Astrocyte (in vitro differentiated cells and primary cell): ENCODE measurements at regions not wholly inside any gene's neighbourhood (a gene's known extent, or its start where the extent isn't known, plus 50 kb on each side); places are given as distances from the start of the nearest gene placed in this dataset.

Experiments used
- CTCF ChIP-seq: IDR thresholded peaks from 2 replicates; pipeline ENCODE4 v1.5.1; 2011; ENCODE audit warnings: low read depth, mild to moderate bottlenecking, inconsistent platforms, low read length, moderate library complexity; ENCODE audit not compliant: insufficient read depth
- EZH2 ChIP-seq: IDR thresholded peaks from 2 replicates; pipeline ENCODE4 v1.6.1; 2012; ENCODE audit warnings: mild to moderate bottlenecking, low read length, inconsistent platforms; ENCODE audit not compliant: insufficient read depth

GRCh38 chr21:39055167-39055767 lies 128.0 kb downstream of the PSMG1 start:
- no peak for TF ChIP-seq EZH2
- no peak for TF ChIP-seq CTCF
